ENCODE measurements at regions not wholly inside any gene's neighbourhood (a gene's known extent, or its start where the extent isn't known, plus 50 kb on each side); places are given as distances from the start of the nearest gene placed in this dataset.
"Not testable (repeated sequence)": the region's sequence is repeated elsewhere in the genome, so short reads cannot be mapped to it uniquely, and the experiment has no call there.

DNA sequence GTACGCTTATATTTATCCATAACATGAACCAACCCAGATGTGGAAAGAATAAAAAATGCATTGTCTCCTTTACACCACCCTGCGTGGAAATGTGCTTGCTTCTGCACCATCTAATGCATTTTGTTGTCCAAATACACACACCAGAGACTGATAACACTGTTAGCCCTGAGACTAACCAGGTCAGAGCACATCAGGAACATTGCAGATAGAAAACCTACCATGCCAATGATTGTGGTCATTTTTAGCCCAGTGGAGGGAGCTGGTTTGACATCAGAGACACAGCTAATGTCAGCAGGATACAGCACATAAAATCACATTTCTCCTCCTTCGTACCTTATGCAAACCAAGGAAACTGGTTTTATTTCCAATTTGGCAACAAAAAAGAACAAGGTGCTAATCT, 528.7 kb downstream of the DOK5 start:
- no peak overlapping the region for H3K4me3 ChIP-seq
- no peaks in the 10 kb centered on the region for H3K27me3 ChIP-seq
- no peaks in the 10 kb centered on the region for H3K4me1 ChIP-seq
- TF ChIP-seq POLR2AphosphoS5 (IDR thresholded peaks at IDR 0.05) (no peak), EP300 (IDR thresholded peaks at IDR 0.05) (no peak), POLR2A (IDR thresholded peaks at IDR 0.05) (no peak)
- TF ChIP-seq, protein P1, sequence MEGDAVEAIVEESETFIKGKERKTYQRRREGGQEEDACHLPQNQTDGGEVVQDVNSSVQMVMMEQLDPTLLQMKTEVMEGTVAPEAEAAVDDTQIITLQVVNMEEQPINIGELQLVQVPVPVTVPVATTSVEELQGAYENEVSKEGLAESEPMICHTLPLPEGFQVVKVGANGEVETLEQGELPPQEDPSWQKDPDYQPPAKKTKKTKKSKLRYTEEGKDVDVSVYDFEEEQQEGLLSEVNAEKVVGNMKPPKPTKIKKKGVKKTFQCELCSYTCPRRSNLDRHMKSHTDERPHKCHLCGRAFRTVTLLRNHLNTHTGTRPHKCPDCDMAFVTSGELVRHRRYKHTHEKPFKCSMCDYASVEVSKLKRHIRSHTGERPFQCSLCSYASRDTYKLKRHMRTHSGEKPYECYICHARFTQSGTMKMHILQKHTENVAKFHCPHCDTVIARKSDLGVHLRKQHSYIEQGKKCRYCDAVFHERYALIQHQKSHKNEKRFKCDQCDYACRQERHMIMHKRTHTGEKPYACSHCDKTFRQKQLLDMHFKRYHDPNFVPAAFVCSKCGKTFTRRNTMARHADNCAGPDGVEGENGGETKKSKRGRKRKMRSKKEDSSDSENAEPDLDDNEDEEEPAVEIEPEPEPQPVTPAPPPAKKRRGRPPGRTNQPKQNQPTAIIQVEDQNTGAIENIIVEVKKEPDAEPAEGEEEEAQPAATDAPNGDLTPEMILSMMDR (IDR thresholded peaks at IDR 0.05) = no peak
- no peaks in the 10 kb centered on the region for H3K9me3 ChIP-seq
- no peak for ATAC-seq
- 26 to 89% methylated on average over 3 of the region's 3 CpGs for WGBS, 2 donors (ENCODE audit: low coverage in 1 of 2)
- H3K36me3 ChIP-seq = no peaks in the 10 kb centered on the region
- H3K27ac ChIP-seq = no peak overlapping the region

DNA sequence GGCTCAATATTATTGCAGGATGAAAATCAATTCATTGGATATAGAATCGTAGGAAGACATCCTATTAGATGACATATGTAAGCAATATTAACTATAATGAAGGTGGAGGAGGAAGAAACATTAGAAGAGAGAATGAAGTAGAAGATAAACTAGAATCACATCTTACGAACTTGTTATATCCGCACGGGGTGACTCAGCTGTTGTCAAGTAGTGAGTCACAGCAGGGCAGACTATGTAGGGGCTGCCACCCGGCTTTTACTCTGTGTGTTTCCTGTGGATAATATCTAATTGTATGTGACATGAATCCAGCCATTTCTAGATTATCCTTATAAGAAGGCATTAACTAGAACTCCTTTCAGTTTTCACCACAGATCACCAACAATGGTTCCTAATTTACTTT, 520.2 kb downstream of the DOK5 start:
- no peak for ATAC-seq
- Histone ChIP-seq H3K27me3 (no peaks in the 10 kb centered on the region), H3K27ac (no peak overlapping the region), H3K36me3 (no peaks in the 10 kb centered on the region), H3K9me3 (no peaks in the 10 kb centered on the region), H3K4me1 (no peaks in the 10 kb centered on the region), H3K4me3 (no peak overlapping the region)
- WGBS, 2 donors (ENCODE audit: low coverage in 1 of 2) = 36 to 78% methylated on average over 5 of the region's 5 CpGs
- TF ChIP-seq POLR2A (IDR thresholded peaks at IDR 0.05) (no peak), POLR2AphosphoS5 (IDR thresholded peaks at IDR 0.05) (no peak), EP300 (IDR thresholded peaks at IDR 0.05) (no peak)
- TF ChIP-seq, protein P1 (IDR thresholded peaks at IDR 0.05) = no peak

DNA sequence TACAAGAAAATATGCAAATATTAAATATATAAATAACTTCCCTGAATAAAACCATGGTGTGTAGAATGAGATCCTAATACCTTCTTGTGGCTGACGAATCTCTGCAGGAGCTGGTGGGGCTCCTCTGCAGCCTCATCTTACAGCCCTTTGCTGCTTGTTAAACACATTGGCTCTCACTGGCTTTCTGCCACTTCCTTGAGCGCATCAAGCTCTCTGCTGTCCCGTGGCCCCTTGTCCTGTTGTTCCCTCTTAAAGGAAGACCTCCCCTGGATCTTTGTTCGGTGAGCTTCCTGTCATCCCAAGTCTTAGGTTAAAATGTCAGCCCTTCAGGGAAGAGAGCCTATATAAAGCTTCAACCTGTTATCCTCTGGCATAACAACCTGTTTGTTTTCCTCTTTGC, 519.6 kb downstream of the DOK5 start:
- 29 to 45% methylated on average over 4 of the region's 4 CpGs for WGBS, 2 donors (ENCODE audit: low coverage in 1 of 2)
- ATAC-seq = no peak
- Histone ChIP-seq H3K4me3 (no peak overlapping the region), H3K27me3 (no peaks in the 10 kb centered on the region), H3K27ac (no peak overlapping the region), H3K36me3 (no peaks in the 10 kb centered on the region), H3K9me3 (no peaks in the 10 kb centered on the region), H3K4me1 (no peaks in the 10 kb centered on the region)
- TF ChIP-seq, protein P1 (IDR thresholded peaks at IDR 0.05) = no peak
- TF ChIP-seq EP300 (IDR thresholded peaks at IDR 0.05) (no peak), POLR2A (IDR thresholded peaks at IDR 0.05) (no peak), POLR2AphosphoS5 (IDR thresholded peaks at IDR 0.05) (no peak)

DNA sequence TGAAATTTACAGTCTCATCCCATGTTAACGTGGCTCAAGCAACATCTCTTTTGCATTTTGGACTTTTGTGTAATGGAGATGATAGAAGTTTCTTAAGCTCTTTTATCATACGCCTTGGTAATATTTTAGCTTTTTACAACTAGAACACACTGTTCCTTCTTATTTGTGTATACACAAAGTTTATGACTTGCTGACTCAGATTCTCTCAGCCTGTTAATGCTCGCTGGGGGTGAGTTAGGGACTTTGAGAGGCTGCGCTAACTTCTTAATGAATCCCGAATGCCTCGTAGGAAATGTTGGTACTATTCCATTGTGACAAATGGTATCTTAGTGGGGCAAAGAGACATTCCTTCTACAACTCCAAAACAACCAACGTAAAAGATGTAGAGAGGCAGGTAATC, 509.7 kb downstream of the DOK5 start:
- WGBS, 2 donors (ENCODE audit: low coverage in 1 of 2) = 82 to 92% methylated on average over 7 of the region's 7 CpGs
- no peak overlapping the region for H3K4me3 ChIP-seq
- TF ChIP-seq EP300 (IDR thresholded peaks at IDR 0.05) = no peak
- TF ChIP-seq POLR2A (IDR thresholded peaks at IDR 0.05) = no peak
- TF ChIP-seq POLR2AphosphoS5 (IDR thresholded peaks at IDR 0.05) = no peak
- TF ChIP-seq, protein P1 (IDR thresholded peaks at IDR 0.05) = no peak
- H3K27me3 ChIP-seq = no peaks in the 10 kb centered on the region
- H3K9me3 ChIP-seq = no peaks in the 10 kb centered on the region
- H3K27ac ChIP-seq = no peak overlapping the region
- H3K4me1 ChIP-seq = no peaks in the 10 kb centered on the region
- H3K36me3 ChIP-seq = no peaks in the 10 kb centered on the region
- ATAC-seq = no peak

DNA sequence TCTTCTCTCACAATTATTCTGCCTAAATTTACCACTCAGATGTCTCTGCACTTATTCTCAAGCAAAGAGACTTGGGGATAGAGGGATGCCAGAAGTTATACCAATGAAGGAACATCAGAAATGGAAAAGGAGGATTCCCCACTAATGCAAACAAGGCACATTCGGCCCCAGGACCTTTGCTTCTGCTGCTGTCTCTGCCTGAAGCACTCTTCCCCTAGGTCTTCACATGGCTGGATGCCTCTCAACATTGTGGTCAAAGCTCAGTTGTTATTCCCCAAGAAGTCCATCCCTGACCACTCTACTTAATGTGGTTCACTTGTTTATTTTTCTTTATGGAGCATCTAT, 508.7 kb downstream of the DOK5 start:
- no peak overlapping the region for H3K4me3 ChIP-seq
- H3K27me3 ChIP-seq = no peaks in the 10 kb centered on the region
- H3K4me1 ChIP-seq = no peaks in the 10 kb centered on the region
- no peak for ATAC-seq
- 64 to 67% methylated on average over 1 of the region's 1 CpG for WGBS, 2 donors (ENCODE audit: low coverage in 1 of 2)
- H3K36me3 ChIP-seq = no peaks in the 10 kb centered on the region
- H3K9me3 ChIP-seq = no peaks in the 10 kb centered on the region
- TF ChIP-seq EP300 (IDR thresholded peaks at IDR 0.05) (no peak), POLR2A (IDR thresholded peaks at IDR 0.05) (no peak)
- TF ChIP-seq, protein P1 (IDR thresholded peaks at IDR 0.05) = no peak
- H3K27ac ChIP-seq = no peak overlapping the region

DNA sequence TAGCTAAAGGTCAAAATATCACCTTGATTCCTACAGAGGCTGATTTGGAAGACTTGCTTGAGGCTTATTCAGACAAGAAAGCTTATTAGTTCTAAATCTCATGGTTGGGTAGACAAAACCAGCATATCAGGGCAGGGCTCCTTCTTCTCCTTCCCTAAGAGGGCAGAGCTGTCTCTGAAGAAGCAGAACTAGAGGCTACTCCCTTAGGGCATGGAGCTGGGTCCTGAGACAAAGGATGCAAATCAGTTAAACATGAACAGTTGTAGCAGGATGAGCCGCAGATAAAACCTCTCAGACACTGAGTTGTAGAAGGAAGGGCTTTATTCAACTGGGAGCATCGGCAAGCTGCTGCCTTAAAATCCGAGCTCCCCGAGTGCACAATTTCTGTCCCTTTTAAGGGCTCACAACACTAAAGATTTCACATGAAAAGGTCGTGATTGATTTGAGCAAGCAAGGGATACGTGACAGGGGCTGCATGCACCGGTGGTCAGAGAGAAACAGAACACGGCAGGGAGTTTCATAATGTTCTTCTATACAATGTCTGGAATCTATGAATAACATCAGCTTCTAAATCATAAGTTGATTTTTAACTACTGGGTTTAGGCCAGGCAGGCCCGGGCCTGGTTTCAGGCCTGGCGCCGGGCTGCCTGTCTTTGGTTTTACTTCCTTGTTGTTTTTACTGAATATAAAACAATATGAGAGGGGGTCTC, 508.2 kb downstream of the DOK5 start:
- not testable (repeated sequence) for H3K9me3 ChIP-seq, H3K36me3 ChIP-seq, H3K4me3 ChIP-seq, H3K4me1 ChIP-seq, ATAC-seq, H3K27me3 ChIP-seq, H3K27ac ChIP-seq
- 80 to 93% methylated on average over 5 to 10 of the region's 11 CpGs for WGBS, 2 donors (ENCODE audit: low coverage in 1 of 2)
